ENCODE measurements at regions not wholly inside any gene's neighbourhood (a gene's known extent, or its start where the extent isn't known, plus 50 kb on each side); places are given as distances from the start of the nearest gene placed in this dataset.

DNA sequence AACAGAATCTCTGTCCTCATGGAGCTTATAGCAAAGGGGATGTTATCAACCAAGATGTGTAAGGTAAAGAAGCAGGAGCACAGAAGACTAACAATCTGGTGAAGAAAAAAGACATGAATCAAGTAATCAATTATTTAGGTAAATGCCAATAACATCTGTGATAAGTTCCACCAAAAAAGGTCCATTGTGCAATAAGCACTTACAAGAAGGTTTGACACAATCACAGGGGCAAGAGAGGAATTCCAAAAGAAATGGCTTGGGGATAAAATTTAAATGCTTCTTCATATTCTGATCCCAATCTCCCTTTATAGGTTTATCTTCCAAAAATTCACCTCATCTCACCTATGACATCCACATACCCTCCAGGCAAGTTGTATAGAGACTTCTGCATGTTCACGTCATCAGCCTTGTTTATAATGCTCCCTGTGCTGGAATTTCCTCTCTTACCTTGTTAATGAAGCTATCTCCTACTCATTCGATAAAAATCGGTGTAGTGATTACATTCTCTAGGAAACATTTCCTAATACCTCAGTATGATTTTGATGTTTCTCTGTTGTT, 53.6 kb upstream of the DPT start:
- in situ Hi-C loops (cut with HindIII; ENCODE audit: low sequenced_read_pairs): no loop called here

DNA sequence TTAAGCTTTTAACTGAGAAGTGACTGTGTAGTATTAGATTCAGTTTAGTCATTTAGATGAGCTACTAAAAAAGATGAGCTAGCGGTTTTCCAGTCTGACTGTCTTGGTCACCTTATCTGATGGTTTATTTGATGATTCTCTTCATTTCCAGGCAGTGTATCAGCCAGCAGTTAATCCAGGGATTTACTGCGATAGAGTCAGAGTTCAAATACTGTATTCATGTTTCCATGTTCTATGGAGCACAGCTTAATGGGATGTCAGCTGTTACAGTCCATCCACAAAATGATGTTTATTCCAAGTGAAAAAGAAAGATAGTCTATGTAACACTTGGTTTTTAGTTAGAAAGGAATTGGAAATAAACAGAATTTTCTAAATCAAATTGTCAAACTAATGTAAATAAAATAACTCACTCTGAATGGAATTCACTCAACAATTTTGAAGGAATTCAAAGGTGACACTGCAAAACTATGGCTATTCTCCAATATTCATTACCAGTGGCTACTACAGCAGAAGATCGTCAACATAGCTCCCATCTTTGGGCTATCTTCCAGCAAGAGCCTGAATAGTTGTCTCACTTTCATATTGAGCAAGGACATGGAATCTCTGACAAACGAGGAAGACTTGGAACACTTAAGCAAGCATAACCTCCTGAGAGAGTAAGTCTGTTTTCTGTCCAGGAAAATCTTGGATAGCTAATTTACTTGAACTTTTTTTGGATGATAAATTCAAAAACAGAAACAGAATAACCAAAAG, 54.6 kb upstream of the DPT start:
- in situ Hi-C loops (cut with HindIII; ENCODE audit: low sequenced_read_pairs): no loop called here

DNA sequence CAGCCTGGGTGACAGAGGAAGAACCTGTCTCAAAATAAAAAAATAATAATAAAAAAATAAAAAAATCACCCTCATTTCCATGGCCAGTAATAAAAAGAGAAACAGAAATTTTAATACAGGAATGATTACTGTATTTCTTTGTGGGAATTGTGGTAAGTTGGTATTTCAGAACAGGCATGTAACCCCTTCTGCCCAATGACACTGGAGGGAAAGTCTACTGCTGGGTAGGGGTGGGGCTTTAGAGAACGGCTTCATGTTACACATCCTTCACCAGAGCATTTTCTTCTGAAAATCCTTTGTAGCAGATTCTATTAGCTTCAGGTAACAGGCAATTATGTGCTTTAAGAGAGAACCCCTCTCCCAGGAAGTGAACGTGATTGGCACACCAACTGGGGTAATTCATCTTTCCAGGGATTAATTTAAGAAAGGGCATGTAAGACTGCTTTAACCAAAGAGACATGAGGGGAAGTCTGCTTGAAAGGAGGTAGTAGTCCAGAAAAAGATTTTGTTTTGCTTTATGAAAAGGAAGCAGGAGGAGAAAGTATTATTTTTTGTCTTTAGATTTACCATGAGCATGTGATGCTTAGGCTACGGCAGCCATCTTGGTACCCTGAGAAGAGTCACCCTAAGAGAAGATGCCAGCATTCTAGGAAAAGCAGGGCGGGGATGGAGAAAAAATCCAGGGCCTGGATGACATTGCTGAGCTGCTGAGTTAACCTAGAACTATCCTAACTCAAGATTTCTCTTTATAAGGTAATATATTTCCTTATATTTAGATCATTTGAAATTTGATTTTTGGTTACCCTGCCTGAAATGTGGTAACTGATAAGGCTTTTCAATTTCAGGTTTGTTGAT, 57.7 kb upstream of the DPT start:
- in situ Hi-C loops (cut with HindIII; ENCODE audit: low sequenced_read_pairs): no loop called here

DNA sequence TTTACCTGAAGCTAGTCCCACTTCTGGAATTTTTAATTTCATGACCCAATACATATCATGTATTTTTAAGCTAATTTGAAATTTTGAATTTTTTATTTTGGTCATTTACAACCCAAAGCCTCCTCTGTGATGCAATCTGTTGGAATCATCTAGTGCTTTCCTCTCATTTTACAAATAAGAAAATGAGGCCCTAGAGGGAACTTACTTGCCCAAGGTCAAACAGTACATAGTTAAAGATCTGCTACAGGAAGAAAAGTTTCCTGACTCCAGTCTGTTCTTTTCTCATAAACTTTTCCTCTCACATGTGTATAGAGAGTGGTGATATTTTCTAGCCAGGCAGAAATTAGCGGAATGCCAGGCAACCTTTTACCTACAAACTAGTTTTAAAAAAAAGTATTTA, 59.3 kb upstream of the DPT start:
- in situ Hi-C loops (cut with HindIII; ENCODE audit: low sequenced_read_pairs): no loop called here

DNA sequence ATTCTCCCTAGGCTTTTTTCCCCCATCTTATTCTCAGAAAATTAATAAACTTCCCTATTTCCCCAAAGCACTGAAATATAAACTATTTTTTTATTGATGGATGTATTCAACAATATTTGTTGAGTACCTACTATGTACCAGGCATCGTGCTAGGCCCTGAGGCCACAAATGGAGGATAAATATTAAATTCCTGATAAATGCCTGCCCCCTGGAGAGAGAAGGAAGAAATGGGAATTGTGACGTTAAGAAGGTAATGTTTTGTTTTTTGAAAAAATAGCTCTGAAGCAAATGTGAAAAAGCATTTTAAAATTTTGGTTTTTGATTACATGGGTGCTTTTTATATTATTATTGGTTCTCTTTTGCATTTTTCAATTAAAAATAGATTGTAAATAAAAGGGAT, 60.5 kb upstream of the DPT start:
- in situ Hi-C loops (cut with HindIII; ENCODE audit: low sequenced_read_pairs): no loop called here

DNA sequence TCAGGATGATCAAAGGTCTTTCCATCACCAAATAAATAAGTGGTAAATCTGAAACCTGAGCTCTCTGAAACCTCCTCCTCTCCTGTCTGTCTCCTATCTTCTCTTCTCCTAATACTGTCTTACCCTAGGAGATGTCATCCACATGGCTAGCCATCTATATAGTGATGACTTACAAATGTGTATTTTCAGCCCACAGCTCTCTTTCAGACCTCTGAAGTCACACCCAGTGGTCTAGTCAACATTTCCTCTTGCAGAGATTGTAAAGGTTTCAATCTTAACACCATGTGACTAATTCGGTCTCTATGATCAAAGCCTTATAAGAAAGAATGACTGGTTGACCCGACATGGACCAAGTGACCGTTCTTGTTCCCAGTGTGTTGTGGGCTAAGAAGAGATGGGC, 63.1 kb upstream of the DPT start:
- in situ Hi-C loops (cut with HindIII; ENCODE audit: low sequenced_read_pairs): no loop called here

DNA sequence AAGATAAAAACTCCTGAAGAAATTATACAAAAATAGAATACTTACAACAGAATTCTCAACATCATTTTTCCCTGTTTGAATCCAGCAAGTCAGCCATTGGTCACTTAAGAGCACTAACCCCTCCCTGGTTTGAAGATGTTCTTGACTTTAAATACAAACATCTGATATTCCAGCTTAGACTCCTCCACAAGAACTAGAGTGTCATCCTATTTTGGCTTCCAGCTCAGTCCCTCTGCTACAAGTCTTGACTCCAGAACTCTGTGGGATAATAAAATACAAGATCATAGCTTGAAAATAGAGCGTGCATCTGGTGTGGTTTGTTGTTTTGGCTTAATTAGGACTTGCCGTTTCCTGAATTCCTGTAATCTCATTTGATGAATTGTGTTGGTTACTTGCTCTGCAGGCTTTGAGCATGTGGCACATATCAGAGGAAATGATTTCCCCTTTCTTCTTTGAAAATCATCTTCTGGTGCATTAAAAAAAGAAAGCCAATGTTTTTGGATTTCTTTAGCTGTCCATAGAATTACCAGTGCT, 63.7 kb upstream of the DPT start:
- in situ Hi-C loops (cut with HindIII; ENCODE audit: low sequenced_read_pairs): no loop called here

DNA sequence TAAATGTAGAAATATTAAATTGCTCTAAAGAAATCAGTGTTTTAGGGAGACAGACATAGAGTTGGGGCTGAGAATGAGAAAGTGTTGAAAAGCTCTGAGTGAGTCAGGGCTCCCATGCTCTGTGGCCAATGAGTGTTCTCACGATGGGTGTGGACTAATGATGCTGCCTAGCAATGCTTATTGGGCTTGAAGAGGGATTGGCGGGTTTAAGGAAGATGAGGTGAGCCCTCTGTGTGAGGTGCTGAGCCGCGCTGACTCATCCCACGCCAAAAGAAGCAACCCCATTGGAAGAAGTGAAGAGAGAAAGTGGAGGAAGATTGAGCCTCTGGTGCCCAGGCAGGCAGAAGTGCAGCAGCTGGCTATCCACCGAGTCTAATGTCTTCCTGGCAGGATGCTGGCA, 65.1 kb upstream of the DPT start:
- in situ Hi-C loops (cut with HindIII; ENCODE audit: low sequenced_read_pairs): no loop called here

DNA sequence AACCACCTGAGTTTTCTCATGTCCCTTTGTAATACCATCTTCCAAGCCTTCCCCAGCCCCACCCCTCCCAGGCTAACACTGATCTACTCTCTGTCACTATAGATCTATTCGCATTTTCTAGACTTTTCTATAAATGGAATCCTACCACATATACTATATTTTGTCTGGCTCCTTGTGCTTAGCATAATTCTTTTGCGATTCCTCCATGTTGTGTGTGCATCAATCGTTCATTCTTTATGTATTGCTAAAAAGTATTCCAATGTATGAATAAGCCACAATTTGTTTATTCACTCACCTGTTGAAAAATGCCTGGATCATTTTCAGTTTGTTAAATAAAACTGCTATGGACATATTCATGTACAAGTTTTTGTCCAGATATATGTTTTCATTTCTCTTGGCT, 66.7 kb upstream of the DPT start:
- in situ Hi-C loops (cut with HindIII; ENCODE audit: low sequenced_read_pairs): no loop called here

DNA sequence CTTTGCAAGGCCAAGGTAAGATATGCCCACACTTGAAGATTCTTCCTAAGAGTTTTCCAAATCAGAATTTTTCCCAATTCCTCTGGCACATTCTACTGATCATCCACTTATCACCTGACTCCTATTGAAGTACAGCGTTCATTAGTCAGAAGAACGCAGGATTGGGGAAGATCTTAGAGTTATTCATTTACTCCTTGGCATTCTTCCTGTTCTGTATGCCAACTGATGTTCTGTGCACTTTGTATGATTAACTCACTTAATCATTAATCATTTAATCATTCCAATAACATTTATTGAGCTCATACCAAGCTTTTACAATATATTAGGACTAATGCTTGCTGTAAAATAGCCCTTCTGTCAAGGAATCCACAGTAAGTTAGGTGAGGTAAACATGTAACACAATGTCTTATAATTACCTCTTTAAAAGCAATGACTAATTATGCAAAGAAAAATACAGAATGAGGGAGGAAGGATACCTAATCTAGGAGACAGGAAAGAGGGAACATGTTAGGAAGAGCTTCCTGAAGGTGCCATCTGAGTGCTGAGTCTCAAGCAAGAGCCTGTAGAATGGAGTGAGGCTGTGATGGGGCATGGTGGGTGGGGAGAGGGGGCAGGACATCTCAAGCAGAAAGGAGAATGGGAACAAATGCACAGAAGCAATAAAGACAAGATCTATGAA, 71.1 kb upstream of the DPT start:
- in situ Hi-C loops (cut with HindIII; ENCODE audit: low sequenced_read_pairs): loop anchor here (5.0 kb wide), 1 partner anchor 62 kb away; no protein-coding TSS in a partner anchor

DNA sequence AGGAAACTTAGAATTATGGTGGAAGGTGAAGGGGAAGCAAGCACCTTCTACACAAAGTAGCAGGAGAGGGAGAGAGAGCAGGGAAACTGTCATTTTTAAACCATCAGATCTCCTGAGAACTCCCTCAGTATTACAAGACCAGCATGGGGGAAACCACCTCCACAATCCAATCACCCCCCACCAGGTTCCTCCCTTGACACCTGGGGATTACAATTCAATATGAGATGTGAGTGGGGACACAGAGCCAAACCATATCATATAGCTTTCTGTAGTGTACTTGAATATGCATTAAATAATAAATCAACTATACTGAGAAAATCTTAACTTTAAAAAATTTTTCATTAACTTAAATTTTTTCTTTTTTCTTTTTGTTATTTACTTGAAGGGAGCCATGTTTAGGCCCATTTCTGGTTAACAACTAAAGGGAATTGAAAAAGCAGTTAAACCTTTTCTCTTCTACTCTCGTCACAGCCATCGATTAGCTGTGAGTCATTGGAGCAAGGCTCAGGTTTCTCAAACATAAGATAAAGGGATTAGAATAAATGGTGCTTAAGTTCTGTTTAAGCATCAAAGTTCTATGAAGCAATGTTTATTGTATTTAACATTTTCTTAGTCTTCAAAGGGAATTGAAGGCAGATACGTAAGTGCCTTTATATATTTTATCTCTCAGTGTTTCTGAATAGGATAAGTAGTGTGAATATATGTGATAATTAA, 72.2 kb upstream of the DPT start:
- in situ Hi-C loops (cut with HindIII; ENCODE audit: low sequenced_read_pairs): loop anchor here (5.0 kb wide), 1 partner anchor 61 kb away; no protein-coding TSS in a partner anchor

DNA sequence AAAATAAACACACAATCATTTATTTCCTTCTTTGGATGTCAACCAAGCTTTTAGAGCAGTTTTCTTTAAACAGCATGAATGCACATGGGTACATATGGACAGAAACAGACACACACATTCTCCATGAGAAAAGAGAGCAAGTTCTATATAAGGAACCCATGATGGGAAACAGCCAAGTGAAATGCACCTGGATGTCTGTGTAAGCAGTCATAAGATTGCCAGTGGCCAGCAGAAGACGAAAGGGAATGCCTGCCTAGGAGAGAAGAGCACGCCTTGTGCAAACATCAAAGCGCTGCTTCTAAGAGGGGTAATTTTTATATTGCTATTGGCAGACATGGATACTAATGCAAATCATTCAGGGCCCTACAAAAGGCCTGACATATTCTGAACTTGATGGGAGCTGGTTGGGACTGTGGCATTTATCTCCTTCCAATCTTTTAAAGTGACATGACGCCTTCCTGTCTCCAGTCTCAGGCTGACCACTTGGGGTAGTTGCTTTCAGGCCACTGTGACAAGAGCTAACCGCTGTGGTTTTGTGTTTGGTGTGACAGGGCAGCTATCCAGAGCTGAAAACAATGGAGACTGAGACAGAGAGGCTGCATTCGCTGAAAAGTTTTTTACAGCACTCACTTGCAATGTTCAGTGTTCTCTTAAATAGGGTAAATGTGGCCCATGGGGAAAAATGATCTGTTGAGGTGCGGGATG, 75.0 kb upstream of the DPT start:
- in situ Hi-C loops (cut with HindIII; ENCODE audit: low sequenced_read_pairs): loop anchor here (5.0 kb wide), 1 partner anchor 58 kb away; no protein-coding TSS in a partner anchor

DNA sequence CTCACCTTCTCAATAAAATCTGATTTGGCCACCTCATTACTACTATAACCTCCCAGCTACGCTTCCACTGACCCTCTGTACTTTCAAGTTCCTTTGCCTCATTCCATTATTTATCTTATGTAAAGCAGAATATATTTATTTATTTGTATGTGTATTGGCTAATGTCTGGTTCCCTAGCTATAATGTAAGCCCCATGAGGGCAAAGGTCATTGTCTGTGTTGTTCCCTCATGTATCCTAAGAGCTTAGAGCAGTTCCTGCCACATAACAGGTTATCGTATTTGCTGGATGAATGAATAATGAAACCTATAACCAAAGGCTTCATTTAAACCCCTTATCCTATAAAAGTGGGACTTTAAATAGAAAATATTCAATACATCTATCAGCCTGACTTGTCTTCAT, 77.9 kb upstream of the DPT start:
- in situ Hi-C loops (cut with HindIII; ENCODE audit: low sequenced_read_pairs): no loop called here

DNA sequence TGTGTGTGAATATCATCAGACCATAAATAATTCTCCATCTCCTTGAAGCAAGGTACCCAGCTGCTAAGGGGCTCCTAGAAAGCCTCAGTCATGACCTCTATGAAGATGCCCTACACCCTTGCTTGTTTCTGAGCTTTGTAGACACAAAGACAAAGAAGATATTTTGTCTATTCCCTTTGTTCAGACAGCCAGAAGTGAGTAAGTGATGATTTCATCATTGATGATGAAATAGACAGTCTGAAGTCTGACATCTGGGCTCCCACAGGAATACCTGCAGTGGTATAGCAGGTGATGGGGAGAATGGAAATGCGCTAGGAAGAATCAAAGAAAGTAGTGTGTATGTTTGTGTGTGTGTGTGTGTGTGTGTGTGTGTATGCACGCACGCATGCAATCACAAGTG, 82.2 kb upstream of the DPT start:
- in situ Hi-C loops (cut with HindIII; ENCODE audit: low sequenced_read_pairs): no loop called here

DNA sequence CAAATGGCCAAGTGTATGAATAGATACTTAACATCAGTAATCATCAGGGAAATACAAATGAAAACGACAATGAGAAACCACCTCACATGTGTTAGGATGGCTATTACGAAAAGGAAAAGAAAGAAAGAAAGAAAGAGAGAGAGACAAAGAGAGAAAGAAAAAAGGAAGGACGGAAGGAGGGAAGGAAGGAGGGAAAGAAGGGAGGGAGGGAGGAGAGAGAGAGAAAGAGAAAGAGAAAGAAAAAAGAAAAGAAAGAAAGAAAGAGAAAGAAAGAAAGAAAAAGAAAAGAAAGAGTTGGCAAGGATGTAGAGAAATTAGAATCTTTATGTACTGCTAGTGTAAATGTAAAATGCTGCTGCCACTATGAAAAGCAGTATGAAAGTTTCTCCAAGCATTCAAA, 90.7 kb upstream of the DPT start:
- in situ Hi-C loops (cut with HindIII; ENCODE audit: low sequenced_read_pairs): loop anchor here (5.0 to 10.0 kb wide), 2 partner anchors 83 to 85 kb away; no protein-coding TSS in a partner anchor

DNA sequence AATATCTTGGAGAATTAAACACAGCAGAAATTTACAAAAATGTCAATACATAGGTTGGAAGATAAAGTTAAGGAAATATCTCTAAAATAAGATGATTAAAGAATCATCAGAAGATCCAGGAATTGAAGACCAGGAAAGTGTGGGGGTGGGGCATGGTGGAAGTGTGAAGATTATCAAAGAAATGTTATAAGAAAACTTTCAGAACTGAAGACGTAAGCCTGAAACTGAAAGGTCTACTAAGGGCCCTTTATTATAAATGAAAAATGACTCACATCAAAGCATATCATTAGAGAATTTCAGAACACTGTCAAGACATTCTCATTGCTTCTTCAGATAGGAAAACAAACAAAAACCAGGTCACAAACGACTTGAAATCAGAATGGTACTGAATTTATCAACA, 92.4 kb upstream of the DPT start:
- in situ Hi-C loops (cut with HindIII; ENCODE audit: low sequenced_read_pairs): loop anchor here (5.0 to 10.0 kb wide), 2 partner anchors 81 to 87 kb away; no protein-coding TSS in a partner anchor

DNA sequence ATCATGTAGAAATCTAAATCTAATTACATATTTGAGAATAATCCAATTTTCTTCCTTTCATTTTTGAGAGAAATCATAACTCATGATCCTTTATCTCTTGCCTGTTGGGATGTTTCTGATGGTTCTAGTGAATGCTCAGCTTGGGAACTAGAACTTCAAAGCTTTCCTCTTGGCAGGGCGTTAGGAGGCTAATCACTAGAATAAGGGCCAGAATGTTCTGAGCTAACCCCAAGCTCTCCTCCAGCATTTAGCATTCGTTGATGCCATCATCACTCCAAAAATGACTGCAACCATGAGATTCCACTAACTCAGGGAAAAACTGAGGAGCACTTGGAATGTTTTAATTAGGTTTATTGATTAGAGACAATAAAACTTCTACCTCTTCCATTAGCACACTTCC, 93.9 kb upstream of the DPT start:
- in situ Hi-C loops (cut with HindIII; ENCODE audit: low sequenced_read_pairs): loop anchor here (5.0 to 10.0 kb wide), 2 partner anchors 79 to 88 kb away; no protein-coding TSS in a partner anchor

DNA sequence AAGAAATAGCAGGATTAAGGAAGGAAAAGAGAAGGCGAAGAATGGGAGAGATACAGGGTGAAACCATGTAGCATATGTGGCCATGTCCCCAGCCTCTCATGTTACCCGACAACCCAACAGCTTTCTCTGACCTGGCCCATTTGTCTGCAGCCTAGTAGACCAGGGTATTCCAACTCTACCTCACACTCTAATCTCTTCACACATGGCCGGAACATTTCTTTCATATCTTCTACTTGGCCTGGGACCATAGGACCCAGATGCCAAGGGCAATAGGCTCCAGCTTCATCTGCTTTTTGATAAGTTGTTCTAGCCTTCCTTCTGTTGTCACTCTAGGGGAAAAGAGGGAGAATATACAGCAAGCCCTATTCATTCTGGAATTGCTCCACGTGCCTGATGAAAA, 95.0 kb upstream of the DPT start:
- in situ Hi-C loops (cut with HindIII; ENCODE audit: low sequenced_read_pairs): loop anchor here (5.0 to 10.0 kb wide), 2 partner anchors 78 to 89 kb away; no protein-coding TSS in a partner anchor

DNA sequence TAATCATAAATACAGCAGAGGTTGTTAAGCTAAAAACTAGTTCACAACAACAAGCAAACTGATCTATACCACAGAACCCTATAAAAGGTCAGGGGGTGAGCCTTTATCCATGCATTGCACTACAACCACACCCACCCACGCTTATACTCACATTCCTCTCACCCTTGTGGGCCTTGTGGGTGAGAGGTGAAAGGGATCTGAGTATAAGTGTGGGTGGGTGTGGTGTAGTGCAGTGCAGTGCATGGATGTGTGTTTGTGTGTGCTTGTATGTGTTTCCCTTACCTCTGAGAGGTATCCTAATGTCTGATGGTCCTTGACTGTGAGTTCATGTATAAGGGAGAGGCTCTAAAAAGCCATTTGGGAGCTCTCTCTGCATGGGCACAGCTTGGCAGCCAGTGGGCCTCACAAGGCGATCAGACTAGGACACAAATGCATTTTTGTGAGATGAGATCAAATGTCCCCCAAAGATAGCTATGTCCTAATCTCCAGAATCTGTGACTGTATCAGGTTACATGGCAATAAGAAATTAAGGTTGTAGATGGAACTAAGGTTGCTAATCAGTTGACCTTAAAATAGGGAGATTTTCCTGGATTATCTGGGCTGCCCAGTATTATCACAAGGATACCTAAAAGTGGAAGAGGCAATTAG, 95.5 kb upstream of the DPT start:
- in situ Hi-C loops (cut with HindIII; ENCODE audit: low sequenced_read_pairs): loop anchor here (5.0 to 10.0 kb wide), 2 partner anchors 78 to 90 kb away; no protein-coding TSS in a partner anchor

Data from endothelial cell of hepatic sinusoid (primary cell).